ENCODE measurements at regions not wholly inside any gene's neighbourhood (a gene's known extent, or its start where the extent isn't known, plus 50 kb on each side); places are given as distances from the start of the nearest gene placed in this dataset.

DNA sequence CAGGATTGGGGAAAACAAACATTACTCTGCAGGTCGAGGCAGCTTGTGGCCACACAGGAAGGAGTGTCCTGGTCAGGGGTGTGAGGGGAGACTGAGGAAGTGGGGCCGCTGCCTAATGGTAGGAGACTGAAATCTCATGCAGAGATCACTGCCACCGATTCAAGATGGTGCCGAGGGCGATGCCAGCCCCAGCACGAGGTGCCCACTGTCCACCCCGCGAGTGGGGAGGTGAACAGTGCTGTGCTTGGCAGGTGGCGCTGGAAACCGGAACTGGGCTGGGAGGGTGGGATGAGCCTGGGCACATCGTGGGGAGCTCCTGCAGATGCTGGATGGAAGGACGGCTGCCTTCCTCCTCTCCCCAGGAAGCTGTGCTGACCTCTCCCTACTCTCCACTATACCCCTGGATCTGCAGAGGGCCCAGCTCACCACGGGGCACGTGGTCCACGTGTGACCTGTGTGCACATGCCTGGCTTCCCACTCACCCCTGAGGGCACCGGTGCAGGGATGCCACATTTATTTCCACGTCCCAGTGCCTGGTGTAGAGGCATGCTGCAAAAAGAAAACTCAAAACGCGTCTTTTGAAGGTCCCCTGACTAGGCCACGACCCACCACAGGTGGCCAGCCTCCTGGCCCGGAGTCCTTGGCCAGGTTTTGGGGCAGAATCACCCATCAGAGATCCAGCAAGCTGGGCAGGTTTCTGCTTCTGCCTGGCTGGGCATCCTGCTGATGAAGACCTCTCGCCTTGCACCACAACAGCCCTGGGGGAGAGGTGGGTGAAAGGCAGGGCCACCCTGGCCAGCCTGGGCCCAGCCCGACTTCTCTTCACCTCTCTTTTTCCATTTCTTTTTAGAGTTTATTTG lies 71.7 kb upstream of the FCN1 start:
- peaks cover 6% of the 10 kb centered on the region for H3K9me3 Mint-ChIP-seq
- H3K36me3 Mint-ChIP-seq (ENCODE audit: insufficient read depth): no peaks in the 10 kb centered on the region
- no peak overlapping the region for H3K27ac Mint-ChIP-seq (ENCODE audit: low read depth)
- no peaks in the 10 kb centered on the region for H3K4me1 Mint-ChIP-seq
- DNase-seq (ENCODE audit: low spot score in 2 of 2): no peak
- no peak overlapping the region for H3K4me3 Mint-ChIP-seq
- ATAC-seq (replicated peaks; ENCODE audit: extremely low read depth, poor library complexity, severe bottlenecking): no peak
- H3K27me3 Mint-ChIP-seq: peaks cover 10% of the 10 kb centered on the region

DNA sequence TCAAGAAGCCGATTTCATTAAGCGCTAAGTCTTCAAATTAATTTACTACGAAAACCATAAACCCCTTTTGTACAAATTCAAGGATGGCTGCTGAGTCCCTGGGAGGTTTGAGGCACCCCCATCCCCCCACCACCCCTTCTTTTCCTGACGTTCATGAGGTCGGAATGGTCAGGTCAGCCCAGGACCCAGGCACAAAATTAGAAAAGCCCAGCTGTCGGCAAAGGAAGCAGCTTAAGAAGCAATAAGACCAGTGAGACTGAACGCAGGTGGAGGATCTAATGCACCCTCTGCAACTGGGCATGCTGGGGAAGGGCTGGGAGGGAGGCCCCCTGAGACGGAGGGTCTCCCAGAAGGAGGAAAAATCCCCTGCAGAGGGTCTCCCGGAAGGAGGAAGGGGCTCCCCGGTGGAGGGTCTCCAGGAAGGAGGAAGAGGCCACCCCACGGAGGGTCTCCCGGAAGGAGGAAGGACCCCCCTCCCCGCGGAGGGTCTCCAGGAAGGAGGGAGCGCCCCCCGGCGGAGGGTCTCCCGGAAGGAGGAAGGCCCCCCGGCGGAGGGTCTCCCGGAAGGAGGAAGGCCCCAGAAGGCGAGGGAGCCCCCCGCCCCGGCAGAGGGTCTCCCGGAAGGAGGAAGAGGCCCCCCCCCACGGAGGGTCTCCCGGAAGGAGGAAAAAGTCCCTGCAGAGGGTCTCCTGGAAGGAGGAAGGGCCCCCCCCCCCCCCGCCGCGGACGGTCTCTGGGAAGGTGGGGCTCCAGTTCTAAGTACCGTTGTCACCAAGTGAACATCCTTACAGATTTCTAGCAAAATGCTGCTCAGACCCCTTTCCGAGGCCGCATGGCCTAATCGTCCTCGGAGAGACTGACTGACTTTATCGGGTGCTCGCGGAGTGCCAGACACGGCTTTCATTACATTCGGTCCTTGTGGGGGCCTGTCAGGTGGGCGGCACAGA lies 74.4 kb upstream of the FCN1 start:
- peaks cover 25% of the 10 kb centered on the region for H3K27me3 Mint-ChIP-seq
- no peak for ATAC-seq (replicated peaks; ENCODE audit: extremely low read depth, poor library complexity, severe bottlenecking)
- no peaks in the 10 kb centered on the region for H3K4me1 Mint-ChIP-seq
- H3K27ac Mint-ChIP-seq (ENCODE audit: low read depth): no peak overlapping the region
- H3K4me3 Mint-ChIP-seq: no peak overlapping the region
- DNase-seq (ENCODE audit: low spot score in 2 of 2): no peak
- peaks cover 4% of the 10 kb centered on the region for H3K9me3 Mint-ChIP-seq
- no peaks in the 10 kb centered on the region for H3K36me3 Mint-ChIP-seq (ENCODE audit: insufficient read depth)

DNA sequence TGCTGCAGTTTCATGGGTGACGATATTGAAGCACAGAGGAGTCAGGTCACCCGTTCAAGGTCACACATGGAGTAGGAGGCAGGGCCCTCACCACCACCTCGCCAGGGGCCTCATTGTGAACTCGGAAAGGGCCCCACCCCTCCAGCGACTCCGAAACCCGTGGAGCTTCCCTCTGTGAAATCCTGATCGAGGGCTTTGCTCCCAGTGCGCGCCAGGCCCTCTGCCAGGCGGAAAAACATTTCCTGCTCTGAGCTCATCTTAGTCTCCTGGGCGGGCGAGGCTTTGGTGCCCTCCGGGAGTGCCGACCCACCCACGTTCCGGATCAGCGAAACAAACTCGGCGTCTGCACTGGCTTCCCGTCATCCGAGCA lies 75.0 kb upstream of the FCN1 start:
- Mint-ChIP-seq H3K9me3 (no peaks in the 10 kb centered on the region), H3K36me3 (ENCODE audit: insufficient read depth) (no peaks in the 10 kb centered on the region), H3K27ac (ENCODE audit: low read depth) (no peak overlapping the region), H3K4me1 (no peaks in the 10 kb centered on the region), H3K4me3 (no peak overlapping the region), H3K27me3 (peaks cover 27% of the 10 kb centered on the region)
- ATAC-seq (replicated peaks; ENCODE audit: extremely low read depth, poor library complexity, severe bottlenecking) (no peak), DNase-seq (ENCODE audit: low spot score in 2 of 2) (no peak)

DNA sequence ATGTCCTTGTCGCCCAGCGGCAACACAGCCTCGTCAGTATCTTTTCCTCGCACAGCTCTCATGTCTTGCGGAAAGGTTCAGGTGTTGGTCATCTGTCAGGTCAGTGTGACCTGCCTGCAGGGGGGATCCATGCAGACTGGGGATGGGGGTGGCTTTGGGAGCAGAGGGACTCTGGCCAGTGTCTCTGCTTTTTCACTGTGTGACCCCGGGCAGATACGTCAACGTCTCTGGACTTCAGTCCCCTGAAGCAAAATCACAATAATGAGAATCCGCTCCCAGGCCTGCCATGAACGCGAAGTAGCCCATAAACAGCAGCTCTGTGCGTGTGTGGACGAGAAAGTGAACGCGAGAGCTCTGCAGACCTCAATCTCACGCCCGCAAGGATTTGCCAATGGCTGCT lies 75.7 kb upstream of the FCN1 start:
- Mint-ChIP-seq H3K9me3 (peaks cover 1% of the 10 kb centered on the region), H3K27ac (ENCODE audit: low read depth) (no peak overlapping the region), H3K36me3 (ENCODE audit: insufficient read depth) (no peaks in the 10 kb centered on the region), H3K4me1 (no peaks in the 10 kb centered on the region), H3K27me3 (peaks cover 30% of the 10 kb centered on the region), H3K4me3 (no peak overlapping the region)
- DNase-seq (ENCODE audit: low spot score in 2 of 2) (no peak), ATAC-seq (replicated peaks; ENCODE audit: extremely low read depth, poor library complexity, severe bottlenecking) (no peak)

DNA sequence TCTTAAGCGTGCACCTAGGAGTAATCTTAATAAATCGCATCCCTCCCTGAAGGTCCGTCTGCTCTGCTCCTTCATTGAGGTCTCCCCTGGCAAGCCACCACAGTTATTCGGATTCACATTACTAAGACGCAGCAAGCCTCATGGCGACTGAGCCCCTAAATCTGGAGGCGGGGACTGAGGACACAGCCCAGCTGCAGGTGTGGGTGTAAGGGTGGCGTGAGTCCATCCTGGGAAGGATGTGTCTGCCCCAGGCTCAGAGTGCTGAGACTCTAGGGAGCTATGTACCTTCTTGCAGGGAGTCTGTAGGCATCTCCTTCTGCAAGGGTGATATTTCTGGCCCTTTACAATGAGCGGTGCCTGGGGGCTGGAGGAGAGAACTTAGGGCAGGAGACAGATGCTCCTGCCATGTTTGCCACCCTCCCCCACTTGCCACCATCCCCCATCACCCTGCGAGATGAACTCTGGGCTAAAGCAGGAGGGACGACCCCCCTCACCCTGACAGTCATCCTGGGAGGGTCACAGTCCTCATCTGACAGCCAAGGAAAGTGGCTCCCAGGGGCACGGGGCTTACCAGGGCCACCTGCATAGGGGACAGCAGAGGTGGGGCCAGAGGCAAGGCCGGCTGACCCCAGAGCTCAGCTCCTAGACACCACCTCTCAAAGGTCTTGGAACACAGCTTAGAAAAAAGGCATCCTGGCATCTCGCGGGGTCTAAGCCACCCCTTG lies 76.4 kb upstream of the FCN1 start:
- peaks cover 32% of the 10 kb centered on the region for H3K27me3 Mint-ChIP-seq
- H3K4me3 Mint-ChIP-seq: no peak overlapping the region
- no peaks in the 10 kb centered on the region for H3K4me1 Mint-ChIP-seq
- H3K9me3 Mint-ChIP-seq: peaks cover 6% of the 10 kb centered on the region
- H3K27ac Mint-ChIP-seq (ENCODE audit: low read depth): no peak overlapping the region
- DNase-seq (ENCODE audit: low spot score in 2 of 2) (no peak), ATAC-seq (replicated peaks; ENCODE audit: extremely low read depth, poor library complexity, severe bottlenecking) (no peak)
- no peaks in the 10 kb centered on the region for H3K36me3 Mint-ChIP-seq (ENCODE audit: insufficient read depth)

DNA sequence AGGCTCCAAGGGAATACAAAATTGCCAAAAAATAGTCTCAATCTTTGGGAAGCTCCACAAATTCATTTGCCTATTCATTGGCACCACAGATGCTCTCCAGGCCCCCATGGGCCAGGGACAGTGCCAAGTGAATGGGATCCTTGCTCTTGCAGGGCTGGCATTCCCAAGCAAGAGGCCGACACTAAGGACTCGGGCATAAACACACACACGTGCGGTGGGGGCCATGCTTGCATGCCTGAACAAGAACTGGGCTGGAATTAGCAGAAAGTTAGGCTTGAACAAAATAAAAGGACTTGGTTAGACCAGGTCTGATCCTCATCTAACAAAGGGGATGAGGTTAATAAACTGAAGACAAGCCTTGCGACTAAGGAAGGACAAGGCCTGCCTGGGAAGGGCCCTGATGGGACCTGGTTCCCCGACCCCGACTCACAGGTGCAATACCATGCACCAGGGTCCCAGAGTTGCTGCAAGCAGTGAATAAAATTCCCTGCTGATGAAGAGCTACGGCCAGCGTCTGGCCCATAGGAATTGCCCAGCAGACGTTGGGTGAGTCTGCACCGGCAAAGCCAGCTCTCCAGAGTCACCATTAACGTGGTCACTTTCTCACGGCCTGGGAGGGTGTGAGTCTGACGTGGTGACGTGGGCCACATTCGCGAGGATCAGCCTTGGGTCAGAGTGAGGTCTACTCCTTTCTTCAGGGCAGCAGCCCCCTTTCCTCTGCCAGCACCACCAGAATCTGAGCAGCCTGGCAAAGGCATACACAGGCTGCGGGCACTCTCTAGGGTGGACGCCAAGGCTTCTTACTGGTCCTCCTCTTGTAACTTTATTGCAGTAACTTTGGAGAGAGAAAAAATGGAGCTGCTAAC lies 77.4 kb upstream of the FCN1 start:
- no peak for ATAC-seq (replicated peaks; ENCODE audit: extremely low read depth, poor library complexity, severe bottlenecking)

DNA sequence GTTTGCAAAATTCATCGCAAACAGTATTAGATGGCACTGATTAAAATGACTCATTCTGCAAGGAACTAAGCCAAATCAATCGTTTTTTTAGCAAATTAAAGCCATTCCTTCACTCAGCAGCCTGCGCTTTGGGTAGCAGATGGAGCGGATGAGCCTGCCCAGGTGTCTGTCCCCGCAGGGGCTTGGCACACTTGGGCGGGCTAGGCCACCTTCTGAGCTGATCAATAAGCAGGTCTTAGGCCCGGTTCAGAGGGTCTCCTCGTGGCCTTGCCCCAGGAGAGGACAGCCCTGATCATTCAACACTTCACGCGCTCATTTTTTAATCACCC lies 78.0 kb upstream of the FCN1 start:
- H3K9me3 Mint-ChIP-seq: peaks cover 6% of the 10 kb centered on the region

More for the DNA sequence above, 77.4 kb upstream of the FCN1 start:
- H3K9me3 Mint-ChIP-seq: peaks cover 6% of the 10 kb centered on the region
- peaks cover 42% of the 10 kb centered on the region for H3K27me3 Mint-ChIP-seq
- H3K4me1 Mint-ChIP-seq: no peaks in the 10 kb centered on the region
- H3K27ac Mint-ChIP-seq (ENCODE audit: low read depth): no peak overlapping the region
- no peak for DNase-seq (ENCODE audit: low spot score in 2 of 2)
- H3K4me3 Mint-ChIP-seq: no peak overlapping the region
- H3K36me3 Mint-ChIP-seq (ENCODE audit: insufficient read depth): no peaks in the 10 kb centered on the region

DNA sequence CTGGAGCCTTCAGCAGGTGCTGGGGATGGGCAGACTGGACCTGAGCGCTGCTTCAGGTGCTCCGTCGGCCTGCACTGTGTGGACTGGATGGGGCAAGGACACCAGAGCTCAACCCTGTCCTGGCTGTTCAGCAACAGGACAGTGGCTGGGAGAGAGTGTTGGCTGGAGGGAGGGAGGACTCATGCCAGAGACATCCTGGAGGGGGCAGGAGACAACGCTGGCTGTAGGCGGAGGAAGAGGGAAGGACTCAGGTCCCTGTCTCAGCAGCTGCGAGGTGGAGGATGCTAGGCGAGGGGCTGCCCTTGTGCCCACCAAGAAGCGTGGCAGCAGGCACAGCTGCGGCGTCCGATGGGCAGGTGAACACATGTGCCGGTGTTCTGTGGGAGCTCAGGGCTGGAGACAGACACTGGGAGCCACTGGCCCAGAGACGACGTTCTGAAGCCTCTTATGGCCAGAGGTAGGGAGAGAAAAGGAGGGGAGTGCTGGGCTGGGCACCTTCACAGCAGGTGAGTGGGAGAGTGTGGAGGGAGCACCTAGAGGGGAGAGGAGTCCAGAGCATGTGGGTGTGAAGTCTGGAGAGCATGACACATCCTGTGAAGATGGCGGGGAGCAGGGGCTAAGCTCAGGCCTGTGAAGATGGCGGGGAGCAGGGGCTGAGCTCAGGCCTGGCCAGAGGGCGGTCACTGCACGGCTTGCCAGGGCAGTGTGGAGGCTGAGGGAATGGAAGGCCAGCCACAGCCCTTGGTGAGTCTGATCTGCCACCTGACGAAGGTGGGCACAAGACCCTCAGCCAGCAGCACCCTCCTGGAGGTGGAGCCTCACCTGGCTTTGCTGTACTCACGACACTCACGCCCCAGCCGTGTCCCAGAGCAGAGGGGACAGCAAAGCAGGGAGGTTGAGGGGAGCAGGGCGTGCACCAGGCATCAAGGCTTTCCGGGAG lies 79.1 kb upstream of the FCN1 start:
- Mint-ChIP-seq H3K4me1 (no peaks in the 10 kb centered on the region), H3K36me3 (ENCODE audit: insufficient read depth) (no peaks in the 10 kb centered on the region), H3K27me3 (peaks cover 44% of the 10 kb centered on the region), H3K4me3 (no peak overlapping the region), H3K9me3 (peaks cover 6% of the 10 kb centered on the region), H3K27ac (ENCODE audit: low read depth) (no peak overlapping the region)
- DNase-seq (ENCODE audit: low spot score in 2 of 2) (no peak), ATAC-seq (replicated peaks; ENCODE audit: extremely low read depth, poor library complexity, severe bottlenecking) (no peak)

More for the DNA sequence above, 78.0 kb upstream of the FCN1 start:
- peaks cover 44% of the 10 kb centered on the region for H3K27me3 Mint-ChIP-seq
- H3K36me3 Mint-ChIP-seq (ENCODE audit: insufficient read depth): no peaks in the 10 kb centered on the region
- H3K4me3 Mint-ChIP-seq: no peak overlapping the region
- no peaks in the 10 kb centered on the region for H3K4me1 Mint-ChIP-seq
- ATAC-seq (replicated peaks; ENCODE audit: extremely low read depth, poor library complexity, severe bottlenecking) (no peak), DNase-seq (ENCODE audit: low spot score in 2 of 2) (no peak)
- no peak overlapping the region for H3K27ac Mint-ChIP-seq (ENCODE audit: low read depth)

DNA sequence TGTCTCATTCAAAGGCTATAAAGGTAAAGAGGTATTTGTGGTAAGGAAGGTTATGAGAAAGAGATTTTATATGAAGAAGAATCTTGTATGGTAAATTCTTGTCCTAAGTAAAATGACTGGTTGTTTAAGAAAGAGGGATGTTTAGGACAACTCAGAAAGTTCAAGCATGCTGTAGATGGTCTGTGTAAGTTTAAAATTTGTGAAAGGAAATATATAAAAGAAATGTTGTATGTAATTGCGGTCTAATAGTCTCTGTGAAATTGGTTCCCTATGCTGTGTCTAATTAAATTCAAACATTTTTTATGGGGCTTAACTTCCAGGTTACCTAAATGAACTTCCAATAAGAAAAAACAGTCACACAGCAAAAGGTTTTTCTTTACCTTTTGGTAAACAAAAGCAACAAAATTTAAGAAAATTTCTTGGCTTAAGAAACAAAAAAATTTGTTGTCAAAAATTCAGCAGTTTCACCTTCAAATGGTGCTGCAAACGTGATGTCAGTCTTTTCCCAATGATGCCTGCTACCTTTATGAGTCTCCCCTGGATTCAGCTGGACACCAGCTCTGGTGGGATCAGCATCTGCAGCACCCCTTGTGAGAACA lies 83.0 kb upstream of the FCN1 start:
- DNase-seq (ENCODE audit: low spot score in 2 of 2) (no peak), ATAC-seq (replicated peaks; ENCODE audit: extremely low read depth, poor library complexity, severe bottlenecking) (no peak)
- Mint-ChIP-seq H3K27me3 (peaks cover 50% of the 10 kb centered on the region), H3K27ac (ENCODE audit: low read depth) (no peak overlapping the region), H3K36me3 (ENCODE audit: insufficient read depth) (no peaks in the 10 kb centered on the region), H3K4me3 (no peak overlapping the region), H3K4me1 (no peaks in the 10 kb centered on the region), H3K9me3 (peaks cover 6% of the 10 kb centered on the region)

DNA sequence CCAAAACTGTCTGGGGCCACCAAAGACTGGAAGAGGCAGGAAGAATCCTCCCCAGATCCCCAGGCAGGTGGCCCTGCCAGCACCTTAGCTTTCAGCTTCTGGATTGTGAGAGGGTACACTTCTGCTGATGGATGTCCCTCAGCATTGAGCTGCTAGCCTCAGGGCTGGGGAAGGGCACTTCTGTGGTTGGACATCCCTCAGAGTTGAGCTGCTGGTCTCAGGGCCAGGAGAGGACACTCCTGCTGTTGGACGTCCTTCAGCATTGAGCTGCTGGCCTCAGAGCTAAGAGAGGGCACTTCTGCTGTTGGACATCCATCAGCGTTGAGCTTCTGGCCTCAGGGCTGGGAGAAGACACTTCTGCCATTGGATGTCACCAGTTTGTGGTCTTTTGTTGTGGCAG lies 83.8 kb upstream of the FCN1 start:
- Mint-ChIP-seq H3K4me1 (no peaks in the 10 kb centered on the region), H3K27me3 (peaks cover 43% of the 10 kb centered on the region), H3K36me3 (ENCODE audit: insufficient read depth) (no peaks in the 10 kb centered on the region), H3K4me3 (no peak overlapping the region), H3K27ac (ENCODE audit: low read depth) (no peak overlapping the region), H3K9me3 (peaks cover 6% of the 10 kb centered on the region)
- DNase-seq (ENCODE audit: low spot score in 2 of 2) (no peak), ATAC-seq (replicated peaks; ENCODE audit: extremely low read depth, poor library complexity, severe bottlenecking) (no peak)

DNA sequence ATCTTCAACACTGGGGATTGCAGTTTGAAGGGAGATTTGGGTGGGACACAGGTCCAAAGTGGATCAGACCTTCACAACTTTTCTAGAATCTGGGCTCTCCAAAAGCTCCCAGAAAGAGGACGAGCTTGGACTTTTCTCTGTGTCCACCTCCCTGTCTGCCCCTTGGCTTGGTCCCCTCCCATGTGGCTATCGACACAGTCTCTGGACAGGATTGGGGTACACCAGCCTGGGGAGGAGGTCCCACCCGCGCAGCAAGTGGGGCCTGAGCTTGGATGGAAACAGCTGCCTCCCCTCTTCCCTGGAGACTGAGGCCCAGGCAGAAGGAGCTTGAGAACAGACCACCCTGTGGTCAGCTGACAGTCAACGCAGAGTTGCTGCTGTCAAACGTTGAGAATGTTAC lies 84.6 kb upstream of the FCN1 start:
- H3K36me3 Mint-ChIP-seq (ENCODE audit: insufficient read depth): no peaks in the 10 kb centered on the region
- DNase-seq (ENCODE audit: low spot score in 2 of 2) (no peak), ATAC-seq (replicated peaks; ENCODE audit: extremely low read depth, poor library complexity, severe bottlenecking) (no peak)
- H3K4me1 Mint-ChIP-seq: no peaks in the 10 kb centered on the region
- no peak overlapping the region for H3K4me3 Mint-ChIP-seq
- peaks cover 36% of the 10 kb centered on the region for H3K27me3 Mint-ChIP-seq
- H3K9me3 Mint-ChIP-seq: peaks cover 6% of the 10 kb centered on the region
- no peak overlapping the region for H3K27ac Mint-ChIP-seq (ENCODE audit: low read depth)

Measured in central memory CD8-positive, alpha-beta T cell (primary cell).